ENCODE measurements at regions not wholly inside any gene's neighbourhood (a gene's known extent, or its start where the extent isn't known, plus 50 kb on each side); places are given as distances from the start of the nearest gene placed in this dataset.

DNA sequence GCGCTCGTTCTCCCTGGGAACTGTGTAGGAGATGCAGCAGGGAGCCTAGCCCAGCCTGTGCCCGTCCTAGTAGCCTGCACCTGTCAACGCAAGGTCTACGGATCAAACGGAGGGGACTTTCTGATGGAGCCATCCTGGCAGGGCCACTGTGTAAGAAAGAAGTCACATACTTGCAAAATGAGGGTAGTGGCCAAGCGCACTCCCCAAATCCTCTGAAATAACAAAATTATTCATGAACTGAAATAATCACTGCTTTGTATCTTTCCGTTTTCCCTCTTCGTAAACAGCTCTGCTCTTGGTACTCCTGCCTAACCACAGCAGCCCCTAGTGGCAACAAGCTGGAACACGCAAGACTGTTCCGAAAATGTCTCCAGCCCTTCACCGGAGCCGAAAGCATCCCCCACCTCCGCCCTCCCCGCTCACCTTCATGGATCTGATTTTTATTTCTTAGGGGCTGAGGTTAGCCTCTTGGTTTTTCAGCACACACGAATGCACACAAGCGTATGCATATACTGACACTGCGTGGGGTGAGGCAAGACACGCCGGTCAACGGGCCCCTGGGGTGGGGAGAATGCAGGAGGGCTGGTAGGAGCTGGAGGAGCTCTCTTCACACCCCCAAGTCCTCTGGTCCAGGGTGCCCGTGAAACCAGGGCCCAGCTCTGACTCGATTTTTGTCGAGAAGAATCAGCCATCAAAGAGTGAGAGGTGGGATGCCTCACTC is 100.8 kb downstream of the ABCC12 start:
- Histone ChIP-seq H3K27me3 (ENCODE audit: control insufficient read depth, insufficient read depth, low read length) (no peaks in the 10 kb centered on the region), H3K36me3 (ENCODE audit: control insufficient read depth, insufficient read depth, low read length) (no peaks in the 10 kb centered on the region), H3K4me3 (ENCODE audit: low read depth, low read length) (no peak overlapping the region)
- TF ChIP-seq, protein P1, sequence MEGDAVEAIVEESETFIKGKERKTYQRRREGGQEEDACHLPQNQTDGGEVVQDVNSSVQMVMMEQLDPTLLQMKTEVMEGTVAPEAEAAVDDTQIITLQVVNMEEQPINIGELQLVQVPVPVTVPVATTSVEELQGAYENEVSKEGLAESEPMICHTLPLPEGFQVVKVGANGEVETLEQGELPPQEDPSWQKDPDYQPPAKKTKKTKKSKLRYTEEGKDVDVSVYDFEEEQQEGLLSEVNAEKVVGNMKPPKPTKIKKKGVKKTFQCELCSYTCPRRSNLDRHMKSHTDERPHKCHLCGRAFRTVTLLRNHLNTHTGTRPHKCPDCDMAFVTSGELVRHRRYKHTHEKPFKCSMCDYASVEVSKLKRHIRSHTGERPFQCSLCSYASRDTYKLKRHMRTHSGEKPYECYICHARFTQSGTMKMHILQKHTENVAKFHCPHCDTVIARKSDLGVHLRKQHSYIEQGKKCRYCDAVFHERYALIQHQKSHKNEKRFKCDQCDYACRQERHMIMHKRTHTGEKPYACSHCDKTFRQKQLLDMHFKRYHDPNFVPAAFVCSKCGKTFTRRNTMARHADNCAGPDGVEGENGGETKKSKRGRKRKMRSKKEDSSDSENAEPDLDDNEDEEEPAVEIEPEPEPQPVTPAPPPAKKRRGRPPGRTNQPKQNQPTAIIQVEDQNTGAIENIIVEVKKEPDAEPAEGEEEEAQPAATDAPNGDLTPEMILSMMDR (IDR thresholded peaks at IDR 0.05; ENCODE audit: insufficient read depth, low read length, poor library complexity, severe bottlenecking): peak; percentile 96
- peak; percentile 10 for DNase-seq (ENCODE audit: low read depth)

- Histone ChIP-seq H3K27me3 (ENCODE audit: control insufficient read depth, insufficient read depth, low read length) (no peaks in the 10 kb centered on the region), H3K4me3 (ENCODE audit: low read depth, low read length) (no peak overlapping the region), H3K36me3 (ENCODE audit: control insufficient read depth, insufficient read depth, low read length) (no peaks in the 10 kb centered on the region)
- TF ChIP-seq, protein P1 (IDR thresholded peaks at IDR 0.05; ENCODE audit: insufficient read depth, low read length, poor library complexity, severe bottlenecking): no peak
- DNase-seq (ENCODE audit: low read depth): peak; percentile 16
Measured at GRCh38 chr16:48053418-48053745, 102.4 kb downstream of the ABCC12 start.

- TF ChIP-seq, protein P1 (IDR thresholded peaks at IDR 0.05; ENCODE audit: insufficient read depth, low read length, poor library complexity, severe bottlenecking): no peak
- Histone ChIP-seq H3K27me3 (ENCODE audit: control insufficient read depth, insufficient read depth, low read length) (no peaks in the 10 kb centered on the region), H3K4me3 (ENCODE audit: low read depth, low read length) (no peak overlapping the region), H3K36me3 (ENCODE audit: control insufficient read depth, insufficient read depth, low read length) (no peaks in the 10 kb centered on the region)
- no peak for DNase-seq (ENCODE audit: low read depth)
Measured at GRCh38 chr16:48052731-48053417, 102.9 kb downstream of the ABCC12 start.

DNA sequence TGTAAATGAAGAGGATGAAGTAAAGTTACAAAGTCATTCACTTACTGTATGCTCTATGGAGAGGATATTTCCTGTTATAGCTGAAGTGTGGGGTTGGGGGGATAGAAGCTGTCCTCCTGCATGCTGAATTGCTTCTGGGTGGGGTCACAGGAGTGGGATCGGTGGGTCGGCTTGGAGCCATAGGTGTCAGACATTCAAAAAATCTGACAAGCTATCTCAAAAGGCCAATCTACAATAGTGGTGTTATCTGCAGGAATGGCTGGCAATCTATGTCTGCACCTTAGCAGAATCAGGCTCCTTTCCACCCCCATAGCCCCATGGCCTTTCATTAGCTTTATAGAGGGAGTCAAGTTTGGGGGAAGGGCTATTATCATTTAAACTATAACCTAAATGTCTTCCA is 104.9 kb downstream of the ABCC12 start:
- H3K27me3 ChIP-seq (ENCODE audit: control insufficient read depth, insufficient read depth, low read length): no peaks in the 10 kb centered on the region
- no peaks in the 10 kb centered on the region for H3K36me3 ChIP-seq (ENCODE audit: control insufficient read depth, insufficient read depth, low read length)
- H3K4me3 ChIP-seq (ENCODE audit: low read depth, low read length): no peak overlapping the region
- no peak for DNase-seq (ENCODE audit: low read depth)
- TF ChIP-seq, protein P1 (IDR thresholded peaks at IDR 0.05; ENCODE audit: insufficient read depth, low read length, poor library complexity, severe bottlenecking): no peak

DNA sequence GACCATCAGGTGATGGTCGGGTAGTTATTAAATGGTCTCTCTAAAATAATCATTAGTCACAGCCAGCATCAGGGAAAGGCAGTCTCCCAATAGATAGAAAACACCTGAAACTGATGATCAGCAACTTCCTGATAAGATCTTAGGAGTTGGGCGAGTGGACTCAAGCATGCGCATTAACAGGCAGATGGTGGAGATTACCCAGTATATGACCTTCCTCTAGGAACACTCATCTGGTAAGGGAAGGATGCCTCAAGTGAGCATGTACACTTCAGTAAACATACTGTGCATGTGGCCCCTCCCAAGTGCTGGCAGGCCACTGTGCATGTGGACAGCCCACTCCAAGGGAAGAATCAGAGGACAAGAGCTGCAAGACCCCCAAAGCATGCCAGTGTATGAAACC is 105.9 kb downstream of the ABCC12 start:
- Histone ChIP-seq H3K27me3 (ENCODE audit: control insufficient read depth, insufficient read depth, low read length) (no peaks in the 10 kb centered on the region), H3K4me3 (ENCODE audit: low read depth, low read length) (no peak overlapping the region), H3K36me3 (ENCODE audit: control insufficient read depth, insufficient read depth, low read length) (no peaks in the 10 kb centered on the region)
- DNase-seq (ENCODE audit: low read depth): no peak
- TF ChIP-seq, protein P1 (IDR thresholded peaks at IDR 0.05; ENCODE audit: insufficient read depth, low read length, poor library complexity, severe bottlenecking): no peak

Measured in kidney epithelial cell (primary cell).